Fibroblast of skin of back (primary cell): ENCODE measurements at regions not wholly inside any gene's neighbourhood (a gene's known extent, or its start where the extent isn't known, plus 50 kb on each side); places are given as distances from the start of the nearest gene placed in this dataset.

ENCODE experiments used
- DNase-seq: peaks from one replicate; pipeline ENCODE4 v3.0.0-alpha.2; 2013

DNA sequence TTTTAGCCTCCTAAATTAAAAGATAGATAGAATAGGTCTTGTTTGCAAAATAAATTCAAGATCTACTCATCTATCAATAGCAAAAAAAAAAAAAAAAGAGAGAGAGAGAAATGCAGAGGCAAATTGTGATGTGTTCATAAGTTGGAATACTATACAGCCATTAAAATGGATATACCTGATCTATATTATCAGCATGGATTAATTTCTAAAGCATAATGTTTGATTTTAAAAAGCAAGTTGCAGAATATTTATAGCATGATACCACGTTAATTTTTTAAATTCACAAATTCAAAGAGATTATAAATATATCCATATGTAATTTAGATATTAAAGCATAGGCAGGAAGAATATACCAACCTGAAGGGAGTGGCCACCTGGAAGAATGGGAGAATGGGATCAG is 114.9 kb upstream of the PTPRT start:
- no peak for DNase-seq

DNA sequence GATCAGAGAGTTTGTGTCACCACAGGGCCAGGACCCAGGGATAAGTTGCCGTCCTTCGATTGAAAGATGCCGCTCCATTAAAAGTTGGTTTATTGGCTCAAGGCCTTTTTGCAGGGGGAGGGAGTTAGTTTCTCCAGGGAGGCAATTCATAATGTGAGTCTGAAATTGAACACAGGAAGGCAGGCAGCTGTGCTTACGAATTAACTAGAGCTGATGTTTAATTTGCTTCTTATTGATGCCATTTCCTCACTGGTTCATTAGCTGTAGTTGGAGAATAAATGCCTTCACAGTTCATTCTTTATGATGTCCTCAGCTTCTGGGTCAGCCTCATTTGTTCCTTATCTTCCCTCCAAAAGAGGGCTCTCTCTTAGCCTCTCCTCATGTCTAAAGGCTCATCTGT is 113.2 kb upstream of the PTPRT start:
- no peak for DNase-seq

- no peak for DNase-seq
Observed at GRCh38 chr20:43300901-43301300, 111.2 kb upstream of the PTPRT start.

DNA sequence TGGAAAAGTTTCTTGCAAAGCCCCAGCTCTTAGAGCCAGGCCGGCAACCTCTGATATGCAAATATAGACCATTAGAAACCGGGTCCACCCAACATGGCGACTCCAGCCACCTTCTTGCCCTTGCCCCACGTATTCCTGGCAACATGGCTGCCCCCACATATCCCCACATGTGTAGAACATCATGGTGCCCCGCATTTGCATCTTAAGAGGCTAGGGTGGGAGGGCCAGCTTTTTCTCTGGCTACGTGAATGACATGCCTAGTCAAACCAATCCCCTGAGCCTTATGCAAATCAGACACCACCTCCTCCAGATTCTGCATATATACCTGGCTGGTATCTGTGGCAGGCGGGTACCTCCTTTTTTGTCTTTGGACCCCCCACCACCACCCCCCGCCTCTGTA is 106.1 kb upstream of the PTPRT start:
- DNase-seq: no peak

DNA sequence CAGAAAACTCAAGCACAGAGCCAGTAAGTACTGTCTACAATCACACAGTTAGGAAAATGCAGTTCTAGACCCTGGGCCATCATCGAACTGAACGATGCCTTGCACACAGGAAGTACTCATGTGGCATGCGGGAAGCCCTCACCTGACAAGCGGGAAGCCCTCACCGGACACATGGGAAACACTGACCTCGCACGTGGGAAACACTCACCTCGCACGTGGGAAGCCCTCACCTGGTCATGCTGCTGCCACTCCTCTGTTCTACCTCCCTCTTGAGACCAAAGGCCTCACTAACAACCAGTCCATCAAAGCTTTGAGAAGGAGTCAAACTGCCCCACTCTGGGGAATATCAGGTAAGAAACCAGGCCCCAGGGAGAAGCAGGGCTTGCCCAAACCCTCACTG is 105.6 kb upstream of the PTPRT start:
- DNase-seq: no peak

DNA sequence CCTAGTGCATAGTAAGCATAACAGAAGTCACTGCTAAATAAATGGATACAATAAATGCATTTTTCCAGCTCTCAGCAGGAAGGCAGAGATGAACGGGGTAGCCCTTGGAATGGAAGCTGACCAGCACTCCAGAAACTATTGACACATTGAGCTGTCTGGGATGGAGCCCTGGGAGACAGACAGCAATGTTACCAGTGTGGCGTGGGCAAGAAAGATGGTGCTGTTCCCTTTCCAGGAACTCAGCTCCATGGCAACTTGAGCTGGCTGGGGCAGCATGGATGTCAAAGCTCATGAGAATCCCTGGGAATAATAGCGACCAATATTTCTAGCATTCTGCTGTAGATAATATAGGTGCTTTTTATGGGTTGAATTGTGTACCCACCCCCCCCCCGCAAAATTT is 104.3 kb upstream of the PTPRT start:
- no peak for DNase-seq

DNA sequence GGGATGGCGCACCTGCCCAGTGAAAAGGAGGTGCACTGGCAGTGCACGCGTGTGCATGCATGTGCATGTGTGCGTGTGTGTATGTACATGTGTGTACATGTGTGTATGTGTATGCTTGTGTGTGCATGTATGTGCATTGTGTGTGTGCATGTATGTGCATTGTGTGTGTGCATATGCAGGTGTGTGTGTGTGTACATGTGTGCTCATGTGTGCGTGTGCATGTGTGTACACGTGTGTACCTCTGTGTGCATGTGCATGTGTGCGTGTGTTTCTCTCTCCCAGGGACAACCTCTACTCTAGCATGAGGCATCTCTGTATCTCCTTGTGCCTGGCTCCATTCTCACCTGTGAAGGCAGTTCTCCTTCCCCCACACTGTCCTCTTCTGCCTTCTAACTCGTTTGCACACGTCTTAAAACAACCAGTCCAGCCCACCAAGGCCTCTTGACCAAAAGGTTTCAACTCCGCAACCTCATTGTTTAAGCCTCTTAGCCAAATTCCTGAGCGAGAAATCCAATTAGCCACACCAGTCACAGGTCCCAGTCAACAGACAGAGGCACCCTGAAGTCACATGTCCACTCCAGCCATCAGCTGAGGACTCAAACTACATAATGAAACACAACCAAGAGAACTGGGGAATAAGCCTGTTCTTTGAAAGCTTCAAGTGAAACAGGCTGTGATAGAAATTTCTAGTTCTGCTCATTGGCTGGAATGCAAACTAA is 103.5 kb upstream of the PTPRT start:
- no peak for DNase-seq

GRCh38 chr20:43292222-43292621 is 102.5 kb upstream of the PTPRT start:
- DNase-seq: no peak

DNA sequence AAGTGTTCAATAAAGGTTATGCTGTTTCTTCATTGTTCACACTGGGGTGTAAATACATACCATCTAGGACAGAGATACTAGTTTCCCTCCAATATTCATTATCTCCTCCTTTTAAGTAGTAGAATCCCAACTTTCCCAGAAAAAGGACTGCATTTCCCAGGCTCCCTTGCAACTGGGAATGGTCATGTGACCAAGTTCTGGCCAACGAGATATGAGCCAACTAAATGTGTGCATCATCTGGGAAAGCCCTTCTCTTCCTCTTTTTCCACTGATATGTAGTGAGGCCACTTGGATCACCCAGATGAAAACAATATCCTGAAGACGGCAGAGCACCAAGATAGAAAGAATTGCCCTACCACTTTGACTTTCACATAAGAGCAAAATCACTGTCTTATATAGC is 97.9 kb upstream of the PTPRT start:
- no peak for DNase-seq

DNA sequence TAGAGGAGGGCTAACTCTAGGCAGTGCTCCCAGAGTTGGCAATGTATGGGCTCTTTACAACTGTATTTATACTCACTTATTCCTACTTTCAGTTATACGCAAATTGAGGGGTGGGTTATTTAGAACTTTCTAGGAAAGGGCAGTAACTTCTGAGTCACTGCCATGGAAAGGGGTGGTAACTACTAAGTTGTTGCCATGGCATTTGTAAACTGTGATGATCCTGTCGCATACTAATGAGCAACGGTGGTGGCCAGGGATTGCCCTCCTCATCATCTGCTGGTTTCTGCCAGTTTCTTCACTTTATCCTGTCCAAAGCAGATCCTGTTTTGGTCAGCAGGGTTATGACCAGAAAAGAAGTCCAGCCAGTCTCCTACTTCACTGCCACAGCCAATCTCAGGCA is 95.5 kb upstream of the PTPRT start:
- no peak for DNase-seq

DNA sequence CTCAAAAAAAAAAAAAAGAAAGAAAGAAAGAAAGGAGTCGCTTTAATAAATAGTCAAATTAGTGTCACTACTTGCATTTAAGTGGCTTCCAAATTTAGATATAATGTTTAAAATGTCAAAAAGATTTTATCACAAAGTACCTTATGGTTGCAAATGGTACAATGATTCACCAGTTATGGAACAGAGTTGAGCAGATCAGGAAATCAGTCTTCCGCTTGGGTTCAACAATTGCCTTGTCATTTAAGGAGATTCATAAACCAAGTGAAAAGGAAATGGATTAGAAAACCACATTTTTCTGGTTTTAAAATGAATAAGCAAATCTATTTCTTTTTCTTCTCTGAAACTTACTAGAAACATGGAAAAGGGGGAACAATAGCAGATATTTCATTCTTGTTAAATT is 94.8 kb upstream of the PTPRT start:
- DNase-seq: no peak

GRCh38 chr20:43283126-43283525 is 93.4 kb upstream of the PTPRT start:
- no peak for DNase-seq

- DNase-seq: no peak
Observed at GRCh38 chr20:43271980-43272379, 82.3 kb upstream of the PTPRT start.

- DNase-seq: no peak
Observed at GRCh38 chr20:43265449-43265848, 75.7 kb upstream of the PTPRT start.

DNA sequence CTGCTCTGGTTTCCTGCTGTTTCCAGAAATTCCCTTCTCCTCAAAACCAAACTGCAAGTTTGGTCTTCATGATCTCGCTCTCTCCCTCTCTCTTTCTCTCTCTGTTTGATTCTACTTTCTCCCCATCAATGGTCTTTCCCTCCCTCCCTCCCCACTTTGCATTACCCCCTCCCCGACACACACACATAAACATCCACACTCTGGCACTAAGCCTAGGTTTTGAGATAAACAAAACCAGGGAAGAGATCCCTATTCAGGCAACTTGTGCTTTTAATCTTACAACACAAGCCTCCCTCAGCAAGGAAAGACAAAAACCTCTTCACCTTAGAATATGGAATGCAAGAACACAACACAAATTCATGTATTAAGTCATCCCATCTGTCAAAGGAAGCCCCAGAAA is 73.5 kb upstream of the PTPRT start:
- DNase-seq: no peak

DNA sequence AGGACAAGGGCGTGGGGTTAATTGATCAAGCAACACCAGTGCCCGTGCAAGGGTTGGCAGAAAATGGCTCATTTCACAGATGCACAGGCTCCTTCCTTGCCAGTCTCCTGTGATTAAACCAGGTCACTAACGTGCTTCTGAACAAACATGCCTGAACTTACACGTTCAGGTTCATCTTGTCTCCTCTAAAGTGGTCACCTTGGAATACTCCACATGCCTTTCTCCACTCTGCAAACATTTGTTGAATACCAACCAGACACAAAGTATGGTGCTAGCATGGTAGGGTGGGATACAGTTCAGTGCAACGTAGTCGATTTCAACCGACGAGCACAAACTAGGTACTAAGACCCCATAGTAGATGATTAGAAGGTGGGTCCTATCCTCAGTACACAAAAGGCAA is 72.6 kb upstream of the PTPRT start:
- DNase-seq: no peak

- DNase-seq: no peak
Observed at GRCh38 chr20:43255877-43256276, 66.2 kb upstream of the PTPRT start.

DNA sequence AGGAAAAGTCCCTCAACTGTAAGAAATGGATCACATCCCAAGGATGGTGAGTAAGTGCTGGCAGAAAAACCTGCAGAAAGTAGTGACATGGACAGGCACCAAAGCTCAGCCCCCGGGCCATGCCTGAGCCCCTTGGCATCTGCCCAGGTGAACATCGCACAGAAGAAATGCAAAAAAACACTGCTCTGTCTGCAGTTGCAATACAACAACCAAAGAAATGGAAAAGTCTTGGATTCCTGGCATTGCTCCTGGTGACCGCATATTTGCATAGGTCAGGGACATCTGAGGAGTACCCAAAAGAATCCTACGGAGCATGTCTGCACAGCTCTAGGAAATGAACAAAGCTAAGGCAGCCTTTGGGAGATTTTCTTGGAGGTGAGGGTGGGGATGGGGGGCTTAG is 63.1 kb upstream of the PTPRT start:
- no peak for DNase-seq

- DNase-seq: no peak
Observed at GRCh38 chr20:43248341-43248740, 58.6 kb upstream of the PTPRT start.

DNA sequence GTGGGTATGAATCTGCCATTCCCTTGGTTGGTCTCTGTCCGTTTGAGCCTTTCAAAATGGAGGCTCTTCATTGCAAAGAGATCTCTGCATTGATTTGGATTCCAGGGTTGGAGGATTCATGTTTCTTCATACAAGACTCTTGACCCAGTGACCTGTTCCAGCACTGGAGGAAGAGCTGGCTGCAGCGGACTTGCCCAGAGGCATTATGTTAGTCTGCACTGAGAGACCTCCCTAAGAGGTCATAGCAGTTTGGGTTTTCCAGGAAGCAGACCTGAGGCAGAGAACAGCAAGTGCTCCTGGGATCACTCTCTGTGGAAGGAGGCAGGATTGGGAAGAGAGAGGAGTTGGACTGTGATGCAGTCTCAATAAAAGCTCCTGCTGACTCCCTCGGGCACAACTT is 57.7 kb upstream of the PTPRT start:
- no peak for DNase-seq

GRCh38 chr20:43244647-43245046 is 54.9 kb upstream of the PTPRT start:
- no peak for DNase-seq

- DNase-seq: no peak
Observed at GRCh38 chr20:43243672-43244269, 54.1 kb upstream of the PTPRT start.

DNA sequence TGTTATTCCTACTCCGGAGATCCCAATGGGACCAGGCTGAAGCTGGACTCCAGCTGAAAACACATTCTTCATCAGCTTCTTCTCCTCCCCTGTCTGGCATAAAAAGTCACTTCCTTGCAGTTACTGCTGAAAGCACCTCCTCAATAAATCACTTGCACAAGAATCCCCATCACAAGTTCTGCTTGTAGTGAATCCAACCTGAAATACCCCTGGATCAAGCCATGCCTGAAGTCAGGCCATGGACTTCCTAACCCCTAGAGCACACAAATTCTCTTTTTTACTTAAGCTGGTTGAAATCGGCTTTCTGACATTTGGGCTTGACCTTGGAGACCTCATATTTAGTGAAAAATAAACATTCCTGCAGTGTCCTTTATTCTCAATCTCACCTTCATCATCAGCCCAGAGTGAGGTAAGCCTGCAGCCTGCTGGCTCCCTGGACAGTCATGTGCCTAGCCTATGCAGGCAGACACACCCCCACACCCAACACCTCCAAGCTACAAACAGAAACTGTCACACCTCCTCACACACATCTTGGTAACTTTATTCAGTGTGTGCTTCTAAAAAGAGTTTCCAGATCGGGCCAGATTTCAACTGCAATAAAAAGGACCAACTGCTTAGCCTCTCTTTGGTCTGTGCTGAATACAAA is 51.5 kb upstream of the PTPRT start:
- DNase-seq: no peak
